ENCODE measurements at regions not wholly inside any gene's neighbourhood (a gene's known extent, or its start where the extent isn't known, plus 50 kb on each side); places are given as distances from the start of the nearest gene placed in this dataset.

- DNase-seq: no peak
These were observed 54.0 kb upstream of the CCBE1 start for GRCh38 chr18:59751186-59751585.

GRCh38 chr18:59748628-59749360 is 51.6 kb upstream of the CCBE1 start:
- DNase-seq: no peak
